ENCODE measurements at regions not wholly inside any gene's neighbourhood (a gene's known extent, or its start where the extent isn't known, plus 50 kb on each side); places are given as distances from the start of the nearest gene placed in this dataset.

- no peak for DNase-seq
These were observed 784.5 kb downstream of the USP25 start for GRCh38 chr21:16514316-16514715.

GRCh38 chr21:16517383-16517782 is 787.6 kb downstream of the USP25 start:
- DNase-seq = no peak

- DNase-seq = no peak
These were observed 789.3 kb downstream of the USP25 start for GRCh38 chr21:16519036-16519435.

GRCh38 chr21:16519644-16520043 is 789.9 kb downstream of the USP25 start:
- no peak for DNase-seq

GRCh38 chr21:16522548-16522947 is 792.8 kb downstream of the USP25 start:
- DNase-seq = no peak

- DNase-seq = no peak
These were observed 800.9 kb downstream of the USP25 start for GRCh38 chr21:16530656-16531055.

GRCh38 chr21:16532840-16533239 is 803.1 kb downstream of the USP25 start:
- no peak for DNase-seq

GRCh38 chr21:16533692-16534407 is 804.1 kb downstream of the USP25 start:
- no peak for DNase-seq

GRCh38 chr21:16534408-16535101 is 804.8 kb downstream of the USP25 start:
- DNase-seq = no peak

GRCh38 chr21:16535102-16535422 is 805.3 kb downstream of the USP25 start:
- no peak for DNase-seq

- no peak for DNase-seq
These were observed 805.8 kb downstream of the USP25 start for GRCh38 chr21:16535626-16536025.

- no peak for DNase-seq
These were observed 806.4 kb downstream of the USP25 start for GRCh38 chr21:16536140-16536539.

GRCh38 chr21:16536643-16537434 is 807.1 kb downstream of the USP25 start:
- DNase-seq = no peak

GRCh38 chr21:16537501-16537900 is 807.7 kb downstream of the USP25 start:
- no peak for DNase-seq

GRCh38 chr21:16538405-16538804 is 808.6 kb downstream of the USP25 start:
- no peak for DNase-seq

GRCh38 chr21:16538936-16539440 is 809.2 kb downstream of the USP25 start:
- no peak for DNase-seq

- no peak for DNase-seq
These were observed 811.4 kb downstream of the USP25 start for GRCh38 chr21:16540966-16541727.

- DNase-seq = no peak
These were observed 820.3 kb downstream of the USP25 start for GRCh38 chr21:16550118-16550517.

GRCh38 chr21:16550917-16551741 is 821.3 kb downstream of the USP25 start:
- no peak for DNase-seq

- no peak for DNase-seq
These were observed 823.1 kb downstream of the USP25 start for GRCh38 chr21:16552880-16553279.

- no peak for DNase-seq
These were observed 824.7 kb downstream of the USP25 start for GRCh38 chr21:16554503-16554902.

- no peak for DNase-seq
These were observed 833.3 kb downstream of the USP25 start for GRCh38 chr21:16563116-16563515.

Measured in central memory CD4-positive, alpha-beta T cell (primary cell).